A549 (cell line): ENCODE measurements at regions not wholly inside any gene's neighbourhood (a gene's known extent, or its start where the extent isn't known, plus 50 kb on each side); places are given as distances from the start of the nearest gene placed in this dataset.

Source experiments
- CTCF ChIP-seq: fragments of >200 bp; sonication (Bioruptor Twin); formaldehyde crosslinking; IDR thresholded peaks from 3 replicates; pipeline ENCODE4 v1.5.1; 2016
- POLR2A ChIP-seq: IDR thresholded peaks from 2 replicates; pipeline ENCODE4 v1.6.1; 2012; ENCODE audit warnings: mild to moderate bottlenecking, low read length
- SMC3 ChIP-seq: fragments of >200 bp; sonication (Bioruptor Twin); formaldehyde crosslinking; IDR thresholded peaks from 3 replicates; pipeline ENCODE4 v1.6.1; 2018; ENCODE audit warnings: inconsistent platforms

GRCh38 chr5:44543511-44543910, 154.3 kb upstream of the FGF10 start:
- TF ChIP-seq CTCF = no peak
- no peak for TF ChIP-seq SMC3
- no peak for TF ChIP-seq POLR2A
